IPS DF 6.9 (cell line): ENCODE measurements at regions not wholly inside any gene's neighbourhood (a gene's known extent, or its start where the extent isn't known, plus 50 kb on each side); places are given as distances from the start of the nearest gene placed in this dataset.

Experiments
- DNase-seq: peaks from one replicate; pipeline ENCODE4 v3.0.0-alpha.2; 2013; ENCODE audit warnings: low read depth, low spot score
- H3K27ac ChIP-seq: one replicate; pipeline ENCODE4 v1.5.1; 2013; ENCODE audit warnings: low read length, control low read depth
- H3K27me3 ChIP-seq: 2 replicates; pipeline ENCODE4 v1.6.1; 2013; ENCODE audit warnings: mild to moderate bottlenecking, low read length; ENCODE audit not compliant: control insufficient read depth, insufficient read depth
- H3K36me3 ChIP-seq: 2 replicates; pipeline ENCODE4 v1.6.1; 2013; ENCODE audit warnings: low read length; ENCODE audit not compliant: control insufficient read depth, insufficient read depth
- H3K4me1 ChIP-seq: 2 replicates; pipeline ENCODE4 v1.6.1; 2013; ENCODE audit warnings: low read length; ENCODE audit not compliant: control insufficient read depth, insufficient read depth
- H3K4me3 ChIP-seq: 2 replicates; pipeline ENCODE4 v1.5.1; 2013; ENCODE audit warnings: mild to moderate bottlenecking, low read length
- H3K9me3 ChIP-seq: 2 replicates; pipeline ENCODE4 v1.6.1; 2013; ENCODE audit warnings: low read length, inconsistent platforms; ENCODE audit not compliant: control insufficient read depth, insufficient read depth
- WGBS: extraction: QIAGEN DNeasy Blood & Tissue Kit; methylation state at CpG from one replicate; pipeline ENCODE4 v1.1.7; 2013; ENCODE audit warnings: mixed read lengths, missing lambda C conversion rate; ENCODE audit not compliant: insufficient read length, insufficient coverage; 5-methylcytosine and 5-hydroxymethylcytosine counted together

- no peak for DNase-seq
- no peaks in the 10 kb centered on the region for H3K9me3 ChIP-seq
- no peak overlapping the region for H3K27ac ChIP-seq
- H3K27me3 ChIP-seq, result no peaks in the 10 kb centered on the region
- H3K36me3 ChIP-seq, result no peaks in the 10 kb centered on the region
- H3K4me3 ChIP-seq, result no peak overlapping the region
- H3K4me1 ChIP-seq, result peaks cover 7% of the 10 kb centered on the region
- no CpG with 5 or more reads among the region's 8 CpGs for WGBS
Observed at GRCh38 chr2:237214030-237214675, 128.5 kb downstream of the COPS8 start.

- no peak for DNase-seq
- no CpG with 5 or more reads among the region's 2 CpGs for WGBS
- H3K4me3 ChIP-seq, result no peak overlapping the region
- H3K27ac ChIP-seq, result no peak overlapping the region
- H3K36me3 ChIP-seq, result no peaks in the 10 kb centered on the region
- peaks cover 7% of the 10 kb centered on the region for H3K4me1 ChIP-seq
- H3K27me3 ChIP-seq, result no peaks in the 10 kb centered on the region
- no peaks in the 10 kb centered on the region for H3K9me3 ChIP-seq
Observed at GRCh38 chr2:237214963-237215362, 129.3 kb downstream of the COPS8 start.

GRCh38 chr2:237217995-237218616, 132.4 kb downstream of the COPS8 start:
- H3K36me3 ChIP-seq, result no peaks in the 10 kb centered on the region
- H3K27ac ChIP-seq, result no peak overlapping the region
- peaks cover 4% of the 10 kb centered on the region; the same call in 1 of the 2 replicates for H3K4me1 ChIP-seq
- no peak for DNase-seq
- no peaks in the 10 kb centered on the region for H3K27me3 ChIP-seq
- no CpG with 5 or more reads among the region's 7 CpGs for WGBS
- no peak overlapping the region for H3K4me3 ChIP-seq
- H3K9me3 ChIP-seq, result no peaks in the 10 kb centered on the region

- Histone ChIP-seq H3K4me1 (peaks cover 4% of the 10 kb centered on the region; the same call in 1 of the 2 replicates), H3K27me3 (no peaks in the 10 kb centered on the region), H3K27ac (no peak overlapping the region), H3K4me3 (no peak overlapping the region), H3K9me3 (no peaks in the 10 kb centered on the region), H3K36me3 (no peaks in the 10 kb centered on the region)
- DNase-seq, result no peak
- no CpG with 5 or more reads among the region's 2 CpGs for WGBS
Observed at GRCh38 chr2:237218756-237219155, 133.1 kb downstream of the COPS8 start.

- H3K9me3 ChIP-seq, result no peaks in the 10 kb centered on the region
Observed at GRCh38 chr2:237219826-237220225, 134.1 kb downstream of the COPS8 start.

GRCh38 chr2:237221443-237221842, 135.8 kb downstream of the COPS8 start:
- no peaks in the 10 kb centered on the region for H3K36me3 ChIP-seq
- H3K27ac ChIP-seq, result no peak overlapping the region
- no peaks in the 10 kb centered on the region for H3K9me3 ChIP-seq
- no CpG with 5 or more reads among the region's 8 CpGs for WGBS
- H3K27me3 ChIP-seq, result no peaks in the 10 kb centered on the region
- no peak for DNase-seq
- H3K4me3 ChIP-seq, result no peak overlapping the region
- H3K4me1 ChIP-seq, result peaks cover 4% of the 10 kb centered on the region; the same call in 1 of the 2 replicates

More at GRCh38 chr2:237219826-237220225, 134.1 kb downstream of the COPS8 start:
- DNase-seq, result no peak
- Histone ChIP-seq H3K4me1 (peaks cover 4% of the 10 kb centered on the region; the same call in 1 of the 2 replicates), H3K27me3 (no peaks in the 10 kb centered on the region), H3K36me3 (no peaks in the 10 kb centered on the region), H3K27ac (no peak overlapping the region), H3K4me3 (no peak overlapping the region)
- no CpG with 5 or more reads among the region's 4 CpGs for WGBS

- Histone ChIP-seq H3K4me3 (no peak overlapping the region), H3K9me3 (no peaks in the 10 kb centered on the region), H3K4me1 (peaks cover 4% of the 10 kb centered on the region; the same call in 1 of the 2 replicates), H3K27ac (no peak overlapping the region), H3K36me3 (no peaks in the 10 kb centered on the region), H3K27me3 (no peaks in the 10 kb centered on the region)
- no CpG with 5 or more reads among the region's 9 CpGs for WGBS
- DNase-seq, result no peak
Observed at GRCh38 chr2:237222178-237222577, 136.5 kb downstream of the COPS8 start.

- no peak overlapping the region for H3K4me3 ChIP-seq
- H3K4me1 ChIP-seq, result peaks cover 4% of the 10 kb centered on the region; the same call in 1 of the 2 replicates
- no peaks in the 10 kb centered on the region for H3K36me3 ChIP-seq
- no peak overlapping the region for H3K27ac ChIP-seq
- no peaks in the 10 kb centered on the region for H3K27me3 ChIP-seq
- H3K9me3 ChIP-seq, result no peaks in the 10 kb centered on the region
- no CpG with 5 or more reads among the region's 4 CpGs for WGBS
- no peak for DNase-seq
Observed at GRCh38 chr2:237222601-237223041, 136.9 kb downstream of the COPS8 start.

- no CpG with 5 or more reads among the region's 6 CpGs for WGBS
Observed at GRCh38 chr2:237223201-237223861, 137.6 kb downstream of the COPS8 start.

GRCh38 chr2:237227190-237227589, 141.5 kb downstream of the COPS8 start:
- DNase-seq, result no peak
- Histone ChIP-seq H3K27ac (no peak overlapping the region), H3K4me1 (peaks cover 1% of the 10 kb centered on the region; the same call in 1 of the 2 replicates), H3K4me3 (no peak overlapping the region), H3K36me3 (no peaks in the 10 kb centered on the region), H3K9me3 (no peaks in the 10 kb centered on the region), H3K27me3 (no peaks in the 10 kb centered on the region)
- no CpG with 5 or more reads among the region's 2 CpGs for WGBS

More at GRCh38 chr2:237223201-237223861, 137.6 kb downstream of the COPS8 start:
- H3K36me3 ChIP-seq, result no peaks in the 10 kb centered on the region
- H3K27me3 ChIP-seq, result no peaks in the 10 kb centered on the region
- no peak overlapping the region for H3K4me3 ChIP-seq
- H3K9me3 ChIP-seq, result no peaks in the 10 kb centered on the region
- H3K27ac ChIP-seq, result no peak overlapping the region
- DNase-seq, result no peak
- peaks cover 1% of the 10 kb centered on the region; the same call in 1 of the 2 replicates for H3K4me1 ChIP-seq
